Transverse colon (tissue), 4 donors: ENCODE measurements at regions not wholly inside any gene's neighbourhood (a gene's known extent, or its start where the extent isn't known, plus 50 kb on each side); places are given as distances from the start of the nearest gene placed in this dataset.

Experiments used
- DNase-seq: peaks from one replicate; pipeline ENCODE4 v3.0.0-alpha.2; 2019
- H3K27ac ChIP-seq, 4 donors: fragments of 200-600 bp; sonication (generic); 2 replicates each; pipeline ENCODE4 v1.5.1; 2016 to 2018; ENCODE audit warnings: inconsistent platforms in 4 of 4
- H3K27me3 ChIP-seq: fragments of 200-600 bp; sonication (generic); 2 replicates; pipeline ENCODE4 v1.5.1; 2017; ENCODE audit warnings: inconsistent platforms
- H3K36me3 ChIP-seq, 4 donors: fragments of 200-600 bp; sonication (generic); 2 replicates each; pipeline ENCODE4 v1.5.1; 2017 to 2019; ENCODE audit warnings: inconsistent platforms in 4 of 4
- H3K4me1 ChIP-seq, 4 donors: fragments of 200-600 bp; sonication (generic); 2 replicates each; pipeline ENCODE4 v1.5.1; 2017 to 2020; ENCODE audit warnings: inconsistent platforms in 4 of 4
- H3K4me3 ChIP-seq, 4 donors: fragments of 200-600 bp; sonication (generic); 1 replicate in 1 of 4; 2 replicates in 3 of 4; pipeline versions ENCODE4 v1.5.1 to v1.6.1; 2017 to 2019; ENCODE audit warnings: inconsistent platforms in 4 of 4
- H3K9me3 ChIP-seq, 2 donors: fragments of 200-600 bp; sonication (generic); 2 replicates each; pipeline ENCODE4 v1.5.1; 2017 to 2019; ENCODE audit warnings: inconsistent platforms in 2 of 2
- EP300 ChIP-seq: sonication (generic); formaldehyde crosslinking; IDR thresholded peaks from one replicate; pipeline ENCODE4 v1.6.1; 2017; ENCODE audit warnings: antibody characterized with exemption, low read depth
- POLR2A ChIP-seq: fragments of 450-650 bp; IDR thresholded peaks from one replicate; pipeline ENCODE4 v1.6.1; 2016; ENCODE audit warnings: antibody characterized with exemption, mild to moderate bottlenecking, moderate library complexity
- POLR2AphosphoS5 ChIP-seq, 3 donors: sonication (generic); formaldehyde crosslinking; IDR thresholded peaks; one replicate each; pipeline ENCODE4 v1.6.1; 2016; ENCODE audit warnings: antibody characterized with exemption in 3 of 3
- WGBS, 2 donors: methylation state at CpG; one replicate each; pipeline ENCODE4 v1.1.5; 2018; ENCODE audit warnings: low coverage in 1 of 2; 5-methylcytosine and 5-hydroxymethylcytosine counted together
- in situ Hi-C, 4 donors: fragments of 200-750 bp; cut with MboI; loops; one replicate each; pipeline versions ENCODE4 v1.15.0 to v1.15.1; 2017; ENCODE audit warnings: low sequenced_read_pairs in 3 of 4, low pct_ligation_motif_present in 1 of 4, low pct_unique_long_range_greater_than_20kb in 1 of 4
- intact Hi-C: fragments of 100-400 bp; cut with DNase I; formaldehyde crosslinking; loops from one replicate; pipeline ENCODE4 v1.15.1; 2023; ENCODE audit warnings: low total_unique reads
- TF ChIP-seq, protein P1 (sequence below), 5 experiments: fragments of 200-600 bp in 3 of 5; fragments of 450-650 bp in 2 of 5; sonication (generic) in 3 of 5; IDR thresholded peaks; 1 replicate in 2 of 5; 2 replicates in 3 of 5; pipeline ENCODE4 v1.5.1; 2016 to 2017; ENCODE audit warnings: antibody characterized with exemption in 5 of 5, inconsistent platforms in 3 of 5, mild to moderate bottlenecking in 2 of 5, moderate library complexity in 1 of 5

DNA sequence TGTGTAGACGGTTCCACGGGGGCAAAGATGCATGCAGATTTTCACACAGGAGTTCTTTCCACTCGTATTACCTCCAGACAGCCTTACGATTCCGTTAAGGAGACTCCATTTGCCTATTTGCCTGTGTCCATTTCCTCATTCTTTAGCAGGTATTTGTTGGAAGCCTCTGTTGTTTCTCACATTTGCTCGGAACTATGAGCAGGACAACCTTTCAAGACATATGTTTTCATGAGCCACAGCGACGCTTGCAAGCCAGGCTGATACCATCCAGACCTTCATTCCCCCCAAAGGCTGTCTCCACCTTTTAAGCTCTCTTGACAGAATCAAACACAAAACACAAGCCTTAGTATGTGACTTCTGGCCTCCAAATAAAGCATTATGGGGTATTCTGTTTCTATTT, 57.6 kb upstream of the NEDD9 start:
- DNase-seq, result no peak
- H3K4me1 ChIP-seq, result peaks cover 4 to 37% (median 20%) of the 10 kb centered on the region in 4 donors
- H3K27me3 ChIP-seq, result no peaks in the 10 kb centered on the region
- 82 to 87% methylated on average over 8 of the region's 8 CpGs for WGBS, 2 donors
- in situ Hi-C loops, result no loop called here
- H3K27ac ChIP-seq, result peak overlapping the region in 1 of 4 donors; percentile 10
- peak in 1 of 3 donors; percentile 32 for TF ChIP-seq POLR2AphosphoS5 (IDR thresholded peaks at IDR 0.05)
- TF ChIP-seq EP300, result peak; percentile 58
- TF ChIP-seq, protein P1, sequence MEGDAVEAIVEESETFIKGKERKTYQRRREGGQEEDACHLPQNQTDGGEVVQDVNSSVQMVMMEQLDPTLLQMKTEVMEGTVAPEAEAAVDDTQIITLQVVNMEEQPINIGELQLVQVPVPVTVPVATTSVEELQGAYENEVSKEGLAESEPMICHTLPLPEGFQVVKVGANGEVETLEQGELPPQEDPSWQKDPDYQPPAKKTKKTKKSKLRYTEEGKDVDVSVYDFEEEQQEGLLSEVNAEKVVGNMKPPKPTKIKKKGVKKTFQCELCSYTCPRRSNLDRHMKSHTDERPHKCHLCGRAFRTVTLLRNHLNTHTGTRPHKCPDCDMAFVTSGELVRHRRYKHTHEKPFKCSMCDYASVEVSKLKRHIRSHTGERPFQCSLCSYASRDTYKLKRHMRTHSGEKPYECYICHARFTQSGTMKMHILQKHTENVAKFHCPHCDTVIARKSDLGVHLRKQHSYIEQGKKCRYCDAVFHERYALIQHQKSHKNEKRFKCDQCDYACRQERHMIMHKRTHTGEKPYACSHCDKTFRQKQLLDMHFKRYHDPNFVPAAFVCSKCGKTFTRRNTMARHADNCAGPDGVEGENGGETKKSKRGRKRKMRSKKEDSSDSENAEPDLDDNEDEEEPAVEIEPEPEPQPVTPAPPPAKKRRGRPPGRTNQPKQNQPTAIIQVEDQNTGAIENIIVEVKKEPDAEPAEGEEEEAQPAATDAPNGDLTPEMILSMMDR (IDR thresholded peaks at IDR 0.05), result no peak
- no peak for TF ChIP-seq POLR2A
- H3K9me3 ChIP-seq, result peaks cover 0 to 5% of the 10 kb centered on the region in 2 donors
- no peak overlapping the region for H3K4me3 ChIP-seq
- no peaks in the 10 kb centered on the region for H3K36me3 ChIP-seq
- intact Hi-C loops, result no loop called here

DNA sequence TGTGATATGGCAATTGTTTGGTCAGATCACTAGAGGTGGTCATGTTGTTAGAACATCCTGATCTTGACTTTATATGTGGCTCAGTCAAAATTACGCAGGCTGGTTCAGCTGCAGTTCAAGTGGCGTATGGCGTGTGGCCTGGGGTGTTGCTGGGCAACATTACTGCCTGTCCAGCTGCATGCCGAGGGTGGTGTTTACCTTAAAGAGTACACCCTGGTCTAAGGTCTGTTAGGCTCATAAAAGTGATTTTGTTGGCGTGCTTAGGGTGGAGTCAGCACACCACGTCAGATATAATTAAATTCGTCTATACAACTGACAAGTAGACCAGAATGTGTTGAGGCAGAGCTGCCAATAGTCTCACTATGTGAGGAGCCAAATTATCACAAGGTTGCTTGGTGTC, 55.6 kb upstream of the NEDD9 start:
- peak; percentile 89 for DNase-seq
- intact Hi-C loops (no loop called here), in situ Hi-C loops (no loop called here)
- Histone ChIP-seq H3K9me3 (peaks cover 0 to 5% of the 10 kb centered on the region in 2 donors), H3K36me3 (no peaks in the 10 kb centered on the region), H3K27me3 (no peaks in the 10 kb centered on the region), H3K27ac (peak overlapping the region; percentile 74 to 84 (median 81)), H3K4me3 (no peak overlapping the region), H3K4me1 (peaks cover 4 to 49% (median 25%) of the 10 kb centered on the region in 4 donors)
- 64% methylated on average over 7 of the region's 7 CpGs; no CpG with 5 or more reads in 1 of the 2 donors for WGBS, 2 donors
- TF ChIP-seq, protein P1 (IDR thresholded peaks at IDR 0.05), result no peak
- TF ChIP-seq POLR2A, result peak; percentile 58
- TF ChIP-seq EP300, result peak; percentile 99
- TF ChIP-seq POLR2AphosphoS5 (IDR thresholded peaks at IDR 0.05), result peak; percentile 60 to 87 (median 86)

DNA sequence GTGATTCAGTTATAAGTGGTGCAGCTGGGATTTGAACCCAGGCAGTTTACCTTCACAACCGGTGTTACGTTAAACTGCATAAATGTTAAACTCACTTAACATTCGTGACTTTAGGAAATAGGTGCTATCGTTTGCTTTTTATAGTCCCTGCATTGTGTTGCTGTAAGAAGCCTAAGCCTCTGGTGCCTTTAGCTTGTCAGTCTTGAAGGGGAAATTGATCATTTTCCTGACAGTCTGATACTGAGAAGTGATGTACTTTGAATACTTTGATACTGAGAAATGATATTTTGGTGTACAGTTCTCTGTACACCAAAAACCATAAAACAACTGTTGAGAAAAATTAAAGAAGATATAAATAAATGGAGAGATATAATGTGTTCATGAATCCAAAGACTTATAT, 52.5 kb upstream of the NEDD9 start:
- H3K4me3 ChIP-seq, result no peak overlapping the region
- H3K27ac ChIP-seq, result peak overlapping the region in 1 of 4 donors; percentile 78
- no peaks in the 10 kb centered on the region for H3K27me3 ChIP-seq
- TF ChIP-seq POLR2AphosphoS5 (IDR thresholded peaks at IDR 0.05), result no peak
- TF ChIP-seq EP300, result no peak
- TF ChIP-seq, protein P1 (IDR thresholded peaks at IDR 0.05), result no peak
- no peak for TF ChIP-seq POLR2A
- no peaks in the 10 kb centered on the region for H3K36me3 ChIP-seq
- in situ Hi-C loops, result no loop called here
- intact Hi-C loops, result no loop called here
- H3K4me1 ChIP-seq, result peaks cover 4 to 61% (median 33%) of the 10 kb centered on the region in 4 donors
- 91 to 97% methylated on average over 4 of the region's 4 CpGs for WGBS, 2 donors
- peaks cover 0 to 5% of the 10 kb centered on the region in 2 donors for H3K9me3 ChIP-seq
- no peak for DNase-seq

DNA sequence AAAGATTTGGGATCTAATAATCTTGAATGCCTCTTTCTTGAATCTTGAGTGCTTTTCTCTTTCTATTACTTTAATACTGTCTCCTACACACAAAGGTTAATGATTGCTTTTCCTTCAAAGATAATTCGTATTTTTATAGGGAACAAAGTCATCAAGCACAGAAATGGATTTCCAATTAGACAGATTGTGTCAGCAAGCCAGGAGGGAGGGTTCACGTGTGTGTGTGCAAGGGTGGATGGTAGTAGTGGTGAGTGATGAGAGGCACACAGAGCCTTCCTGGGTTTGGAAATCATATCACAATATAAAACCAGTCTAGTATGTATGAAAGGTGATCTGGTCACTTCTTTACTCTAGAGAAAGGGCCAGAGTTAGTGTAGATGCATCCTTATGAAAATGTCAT, 51.2 kb upstream of the NEDD9 start:
- no peak for DNase-seq
- peaks cover 4 to 55% (median 29%) of the 10 kb centered on the region in 4 donors for H3K4me1 ChIP-seq
- H3K4me3 ChIP-seq, result no peak overlapping the region
- H3K27me3 ChIP-seq, result no peaks in the 10 kb centered on the region
- intact Hi-C loops (no loop called here), in situ Hi-C loops (no loop called here)
- H3K27ac ChIP-seq, result peak overlapping the region; percentile 42 to 78 (median 70)
- WGBS, 2 donors, result 65 to 86% methylated on average over 1 to 2 of the region's 2 CpGs
- H3K9me3 ChIP-seq, result peaks cover 0 to 5% of the 10 kb centered on the region in 2 donors
- no peak for TF ChIP-seq POLR2A
- no peak for TF ChIP-seq POLR2AphosphoS5 (IDR thresholded peaks at IDR 0.05)
- TF ChIP-seq, protein P1 (IDR thresholded peaks at IDR 0.05), result no peak
- TF ChIP-seq EP300, result no peak
- H3K36me3 ChIP-seq, result no peaks in the 10 kb centered on the region
